GM23248 (cell line): ENCODE measurements at regions not wholly inside any gene's neighbourhood (a gene's known extent, or its start where the extent isn't known, plus 50 kb on each side); places are given as distances from the start of the nearest gene placed in this dataset.

Source experiments
- DNase-seq: peaks from one replicate; pipeline ENCODE4 v3.0.0-alpha.2; 2015
- H2AFZ ChIP-seq: fragments of 200-600 bp; sonication (generic); 2 replicates; pipeline ENCODE4 v1.6.1; 2016; ENCODE audit warnings: antibody characterized with exemption
- H3F3A ChIP-seq: fragments of 200-600 bp; sonication (generic); 2 replicates; pipeline ENCODE4 v1.6.1; 2016; ENCODE audit warnings: mild to moderate bottlenecking, antibody characterized with exemption, mixed run types; ENCODE audit not compliant: insufficient read depth
- H3K27ac ChIP-seq: fragments of 200-600 bp; sonication (generic); 2 replicates; pipeline ENCODE4 v1.5.1; 2016; ENCODE audit warnings: mild to moderate bottlenecking
- H3K27me3 ChIP-seq: fragments of 200-600 bp; sonication (generic); replicated peaks from 2 replicates; pipeline ENCODE4 v1.6.1; 2016; ENCODE audit warnings: mild to moderate bottlenecking; ENCODE audit not compliant: insufficient read depth
- H3K36me3 ChIP-seq: fragments of 200-600 bp; sonication (generic); 2 replicates; pipeline ENCODE4 v1.6.1; 2016; ENCODE audit warnings: low read depth, mild to moderate bottlenecking
- H3K4me1 ChIP-seq: fragments of 200-600 bp; sonication (generic); 2 replicates; pipeline ENCODE4 v1.6.1; 2016; ENCODE audit warnings: mild to moderate bottlenecking; ENCODE audit not compliant: insufficient read depth
- H3K4me2 ChIP-seq: fragments of 200-600 bp; sonication (generic); one replicate; pipeline ENCODE4 v1.6.1; 2016; ENCODE audit warnings: mild to moderate bottlenecking; ENCODE audit not compliant: unreplicated experiment
- H3K4me3 ChIP-seq: fragments of 200-600 bp; sonication (generic); 2 replicates; pipeline ENCODE4 v1.5.1; 2016; ENCODE audit warnings: mild to moderate bottlenecking
- H3K79me2 ChIP-seq: fragments of 200-600 bp; sonication (generic); 2 replicates; pipeline ENCODE4 v1.6.1; 2016; ENCODE audit warnings: mild to moderate bottlenecking; ENCODE audit not compliant: insufficient read depth
- H3K9ac ChIP-seq: fragments of 200-600 bp; sonication (generic); 2 replicates; pipeline ENCODE4 v1.6.1; 2016; ENCODE audit warnings: mild to moderate bottlenecking
- H3K9me2 ChIP-seq: fragments of 200-600 bp; sonication (generic); 2 replicates; pipeline ENCODE4 v1.6.1; 2016; ENCODE audit warnings: mixed run types, mild to moderate bottlenecking, moderate library complexity; ENCODE audit not compliant: insufficient read depth
- H3K9me3 ChIP-seq: fragments of 200-600 bp; sonication (generic); one replicate; pipeline ENCODE4 v1.6.1; 2017; ENCODE audit warnings: low read depth
- H4K20me1 ChIP-seq: fragments of 200-600 bp; sonication (generic); 2 replicates; pipeline ENCODE4 v1.6.0; 2016; ENCODE audit not compliant: insufficient read depth
- EZH2 ChIP-seq: fragments of 200-600 bp; sonication (generic); IDR thresholded peaks from 2 replicates; pipeline ENCODE4 v1.6.1; 2018; ENCODE audit warnings: antibody characterized with exemption, mild to moderate bottlenecking; ENCODE audit not compliant: insufficient read depth, poor library complexity, severe bottlenecking
- EZH2phosphoT487 ChIP-seq: fragments of 200-600 bp; sonication (generic); IDR thresholded peaks from 2 replicates; pipeline ENCODE4 v1.6.1; 2018; ENCODE audit warnings: antibody characterized with exemption, moderate library complexity, mild to moderate bottlenecking, low read depth; ENCODE audit not compliant: insufficient read depth
- WGBS, 2 experiments: methylation state at CpG; one replicate each; pipeline ENCODE4 v1.1.6; 2015 to 2017; ENCODE audit warnings: low lambda C conversion rate in 2 of 2, low coverage in 1 of 2; ENCODE audit errors: missing lambda C conversion rate in 2 of 2; 5-methylcytosine and 5-hydroxymethylcytosine counted together
- in situ Hi-C: fragments of 300-500 bp; cut with MboI; formaldehyde crosslinking; loops from 2 replicates; pipeline ENCODE4 v1.15.0; 2020

DNA sequence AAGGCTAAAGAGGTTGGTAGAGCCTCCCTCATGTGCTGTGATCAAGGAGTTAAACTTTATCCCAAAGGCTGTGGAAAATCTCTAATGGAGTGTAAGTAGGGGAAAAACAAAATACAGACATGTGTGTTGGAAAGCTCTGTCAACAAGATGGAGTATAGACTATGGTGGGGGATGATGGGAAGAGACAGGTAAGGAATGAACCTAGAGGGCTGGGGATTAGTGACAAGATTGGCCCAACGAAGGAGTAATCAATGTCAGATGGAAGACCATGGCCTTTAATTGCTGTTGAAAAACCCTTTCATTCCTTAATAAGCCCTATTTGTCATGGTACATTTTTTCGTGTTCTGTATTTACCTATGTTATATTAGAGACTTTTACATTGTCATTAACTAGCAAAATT is 278.6 kb downstream of the SQOR start:
- no peak for DNase-seq

DNA sequence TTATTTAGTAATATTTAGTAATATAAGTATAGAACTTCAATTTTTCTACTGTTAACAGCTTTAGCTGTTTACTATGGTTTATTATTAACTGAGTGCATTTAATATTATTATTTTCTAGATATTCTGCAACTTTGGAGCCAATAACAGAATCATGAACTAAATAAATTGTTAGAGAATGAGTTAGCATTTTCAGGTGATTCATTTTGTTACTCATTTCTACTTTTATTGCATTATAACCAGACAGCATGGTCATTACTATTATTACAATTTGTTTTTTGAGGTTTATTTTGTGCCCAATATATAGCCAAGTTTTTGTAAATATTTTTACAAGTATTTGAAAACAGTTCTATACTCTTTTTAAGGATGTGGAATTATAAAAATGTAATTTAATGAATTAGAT is 279.6 kb downstream of the SQOR start:
- no peak for TF ChIP-seq EZH2phosphoT487
- TF ChIP-seq EZH2 = no peak
- H4K20me1 ChIP-seq = no peaks in the 10 kb centered on the region
- H3K9ac ChIP-seq = no peak overlapping the region
- H3F3A ChIP-seq = no peaks in the 10 kb centered on the region
- H3K4me2 ChIP-seq = no peak overlapping the region
- no peak overlapping the region for H3K4me3 ChIP-seq
- H3K9me3 ChIP-seq = no peaks in the 10 kb centered on the region
- H3K4me1 ChIP-seq = no peaks in the 10 kb centered on the region
- DNase-seq = no peak
- no peaks in the 10 kb centered on the region for H3K27me3 ChIP-seq
- H3K79me2 ChIP-seq = no peaks in the 10 kb centered on the region
- H2AFZ ChIP-seq = no peak overlapping the region
- no peaks in the 10 kb centered on the region for H3K9me2 ChIP-seq
- in situ Hi-C loops = no loop called here
- no peaks in the 10 kb centered on the region for H3K36me3 ChIP-seq
- no peak overlapping the region for H3K27ac ChIP-seq

More for the DNA sequence above, 278.6 kb downstream of the SQOR start:
- Histone ChIP-seq H3K9me3 (no peaks in the 10 kb centered on the region), H3K4me1 (no peaks in the 10 kb centered on the region), H3K27me3 (no peaks in the 10 kb centered on the region), H3K27ac (no peak overlapping the region), H3K36me3 (no peaks in the 10 kb centered on the region), H2AFZ (no peak overlapping the region), H3K9ac (no peak overlapping the region), H3K79me2 (no peaks in the 10 kb centered on the region), H3K4me2 (no peak overlapping the region), H3F3A (no peaks in the 10 kb centered on the region), H3K9me2 (no peaks in the 10 kb centered on the region), H4K20me1 (no peaks in the 10 kb centered on the region), H3K4me3 (no peak overlapping the region)
- in situ Hi-C loops = no loop called here
- 13 to 29% methylated on average over 2 of the region's 2 CpGs for WGBS, 2 experiments
- TF ChIP-seq EZH2phosphoT487 (no peak), EZH2 (no peak)

DNA sequence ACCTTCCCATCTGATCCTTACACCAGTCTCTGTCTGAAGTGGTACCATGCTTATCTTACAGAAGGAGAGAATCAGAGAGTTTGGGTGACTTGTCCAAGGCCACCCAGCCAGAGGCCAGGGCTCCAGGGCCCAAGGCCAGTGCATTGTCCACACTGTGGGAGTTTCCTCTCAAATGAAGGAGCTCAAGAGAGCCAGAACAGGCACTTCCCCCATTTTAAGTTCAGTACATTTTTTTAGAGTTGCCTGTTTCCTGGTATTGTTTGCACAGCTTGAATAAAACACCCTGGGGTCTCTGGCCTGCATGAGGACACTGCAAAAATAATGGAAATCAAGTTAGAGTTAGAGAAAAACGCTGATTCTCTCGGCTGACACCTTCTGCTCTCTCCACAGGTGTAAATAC is 284.0 kb downstream of the SQOR start:
- no peak overlapping the region for H3K4me2 ChIP-seq
- H3K9ac ChIP-seq = no peak overlapping the region
- no peak overlapping the region for H2AFZ ChIP-seq
- H3K27ac ChIP-seq = no peak overlapping the region
- TF ChIP-seq EZH2 = no peak
- H4K20me1 ChIP-seq = no peaks in the 10 kb centered on the region
- H3K4me1 ChIP-seq = no peaks in the 10 kb centered on the region
- in situ Hi-C loops = no loop called here
- H3K79me2 ChIP-seq = no peaks in the 10 kb centered on the region
- H3K9me3 ChIP-seq = no peaks in the 10 kb centered on the region
- H3K9me2 ChIP-seq = no peaks in the 10 kb centered on the region
- no peak for DNase-seq
- WGBS, 2 experiments = 14 to 37% methylated on average over 2 of the region's 2 CpGs
- no peaks in the 10 kb centered on the region for H3K36me3 ChIP-seq
- H3F3A ChIP-seq = no peaks in the 10 kb centered on the region
- no peak overlapping the region for H3K4me3 ChIP-seq
- H3K27me3 ChIP-seq = no peaks in the 10 kb centered on the region

DNA sequence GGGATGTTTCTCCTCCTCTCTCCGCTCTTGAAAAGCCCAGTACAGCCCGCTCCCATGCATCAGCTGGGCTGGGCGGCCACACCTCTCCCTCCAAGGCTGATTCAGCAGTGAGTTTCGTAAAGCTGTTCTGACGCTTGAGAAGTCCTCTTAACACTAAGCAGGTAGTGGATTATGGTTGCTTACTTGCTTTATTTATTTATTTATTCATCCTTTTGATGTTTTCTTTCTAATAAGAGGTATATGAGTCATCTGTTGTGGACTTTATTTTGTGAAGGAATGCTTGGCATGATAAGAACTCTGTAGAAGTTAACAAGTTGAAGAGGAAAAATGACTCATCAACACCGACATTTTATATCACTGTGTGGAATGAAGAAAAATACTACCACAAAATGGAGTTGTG is 285.0 kb downstream of the SQOR start:
- no peak overlapping the region for H3K27ac ChIP-seq
- TF ChIP-seq EZH2phosphoT487 (no peak), EZH2 (no peak)
- H3K4me2 ChIP-seq = no peak overlapping the region

DNA sequence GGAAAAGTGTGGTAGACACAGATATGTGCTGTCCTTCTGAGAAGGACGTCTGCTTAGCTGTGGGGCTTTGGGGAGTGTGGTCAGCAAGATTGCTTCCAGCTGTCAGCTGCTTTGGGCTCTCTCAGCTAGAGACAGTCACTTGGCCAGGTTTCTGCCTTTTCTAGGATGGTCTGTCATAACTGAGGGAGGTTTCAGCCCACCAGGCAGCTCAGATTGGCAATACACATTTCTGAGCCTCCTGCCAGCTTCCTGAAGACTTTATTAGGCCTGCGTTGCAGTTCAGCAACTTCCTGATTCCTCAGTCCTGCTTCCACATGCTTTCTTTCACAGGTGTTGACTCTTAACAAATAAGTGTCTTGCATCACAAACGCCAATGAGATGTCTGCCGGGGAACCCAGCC is 286.5 kb downstream of the SQOR start:
- H4K20me1 ChIP-seq = no peaks in the 10 kb centered on the region
- H3K9ac ChIP-seq = no peak overlapping the region
- H3K27ac ChIP-seq = no peak overlapping the region
- no peaks in the 10 kb centered on the region for H3K4me1 ChIP-seq
- no peaks in the 10 kb centered on the region for H3K79me2 ChIP-seq
- TF ChIP-seq EZH2phosphoT487 (no peak), EZH2 (no peak)
- H2AFZ ChIP-seq = no peak overlapping the region
- H3K4me3 ChIP-seq = no peak overlapping the region
- H3K27me3 ChIP-seq = no peaks in the 10 kb centered on the region
- in situ Hi-C loops = no loop called here
- H3K9me2 ChIP-seq = no peaks in the 10 kb centered on the region
- no peaks in the 10 kb centered on the region for H3K36me3 ChIP-seq
- H3K9me3 ChIP-seq = no peaks in the 10 kb centered on the region
- DNase-seq = no peak
- no peaks in the 10 kb centered on the region for H3F3A ChIP-seq
- no peak overlapping the region for H3K4me2 ChIP-seq
- 4 to 5% methylated on average over 4 of the region's 4 CpGs for WGBS, 2 experiments

More for the DNA sequence above, 285.0 kb downstream of the SQOR start:
- Histone ChIP-seq H3K79me2 (no peaks in the 10 kb centered on the region), H3K36me3 (no peaks in the 10 kb centered on the region), H3K27me3 (no peaks in the 10 kb centered on the region), H3K4me1 (no peaks in the 10 kb centered on the region), H3F3A (no peaks in the 10 kb centered on the region), H2AFZ (no peak overlapping the region), H3K9me2 (no peaks in the 10 kb centered on the region), H4K20me1 (no peaks in the 10 kb centered on the region), H3K9ac (no peak overlapping the region), H3K4me3 (no peak overlapping the region), H3K9me3 (no peaks in the 10 kb centered on the region)
- DNase-seq = peak; percentile 1
- WGBS, 2 experiments = 59 to 63% methylated on average over 6 of the region's 6 CpGs
- in situ Hi-C loops = no loop called here
